ENCODE measurements at regions not wholly inside any gene's neighbourhood (a gene's known extent, or its start where the extent isn't known, plus 50 kb on each side); places are given as distances from the start of the nearest gene placed in this dataset.
A peak's percentile ranks its signal among the peaks of the same experiment; 100 is the strongest.

DNA sequence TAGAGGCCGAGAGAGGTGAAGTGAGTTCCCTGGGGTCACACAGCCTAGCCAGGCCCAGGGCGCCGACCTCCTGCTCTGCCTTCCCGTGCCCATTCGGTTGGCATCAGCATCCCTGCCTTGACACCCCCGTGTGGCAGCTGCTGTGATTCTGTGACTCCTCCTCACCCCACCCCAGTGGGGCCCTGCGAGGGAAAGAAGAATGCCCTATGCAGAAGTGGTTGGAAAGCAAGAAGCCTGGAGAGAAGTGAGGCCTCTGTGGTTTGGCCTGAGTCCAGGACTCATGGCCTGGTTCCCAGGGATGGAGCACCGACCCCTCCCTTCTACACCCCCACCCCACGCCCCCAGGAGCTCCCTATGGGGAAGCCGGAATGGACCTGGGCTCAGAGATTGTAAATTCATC lies 296.2 kb downstream of the SEC14L1 start:
- TF ChIP-seq CTCF (IDR thresholded peaks at IDR 0.05; ENCODE audit: insufficient read depth, low read length, poor library complexity, severe bottlenecking) (peak; percentile 12), EZH2phosphoT487 (conservative IDR thresholded peaks at IDR 0.05; ENCODE audit: low read length) (no peak)
